Loucy (cell line): ENCODE measurements at regions not wholly inside any gene's neighbourhood (a gene's known extent, or its start where the extent isn't known, plus 50 kb on each side); places are given as distances from the start of the nearest gene placed in this dataset.

Experiments used
- CTCF ChIP-seq: fragments of 200-600 bp; sonication (generic); conservative IDR thresholded peaks from 2 replicates; pipeline ENCODE4 v1.5.1; 2014; ENCODE audit warnings: mild to moderate bottlenecking, antibody characterized with exemption, low read length
- EZH2phosphoT487 ChIP-seq: fragments of 200-600 bp; IDR thresholded peaks from 2 replicates; pipeline ENCODE4 v1.6.1; 2018; ENCODE audit warnings: antibody characterized with exemption, mild to moderate bottlenecking, moderate library complexity, borderline replicate concordance

DNA sequence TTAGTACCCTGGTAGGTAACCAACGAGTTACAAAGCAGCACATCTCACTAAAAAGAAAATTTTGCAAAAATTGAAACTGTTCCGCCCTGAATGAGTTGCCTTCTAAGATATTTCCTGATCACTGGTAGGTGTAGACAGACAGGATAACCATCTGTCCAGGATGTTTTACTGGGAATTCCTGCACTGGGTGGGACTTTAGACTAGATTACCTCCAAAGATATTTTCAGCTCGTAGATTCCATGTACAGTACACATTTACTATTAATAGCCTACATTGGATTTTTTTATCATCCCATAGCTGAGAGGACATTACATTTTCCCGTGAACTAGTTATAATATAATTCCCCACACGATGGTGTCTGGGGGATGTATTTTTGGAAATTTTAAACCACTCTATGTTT lies 139.6 kb downstream of the DYRK2 start:
- TF ChIP-seq CTCF (no peak), EZH2phosphoT487 (no peak)
